ENCODE measurements at regions not wholly inside any gene's neighbourhood (a gene's known extent, or its start where the extent isn't known, plus 50 kb on each side); places are given as distances from the start of the nearest gene placed in this dataset.
"Not testable (repeated sequence)": the region's sequence is repeated elsewhere in the genome, so short reads cannot be mapped to it uniquely, and the experiment has no call there.

DNA sequence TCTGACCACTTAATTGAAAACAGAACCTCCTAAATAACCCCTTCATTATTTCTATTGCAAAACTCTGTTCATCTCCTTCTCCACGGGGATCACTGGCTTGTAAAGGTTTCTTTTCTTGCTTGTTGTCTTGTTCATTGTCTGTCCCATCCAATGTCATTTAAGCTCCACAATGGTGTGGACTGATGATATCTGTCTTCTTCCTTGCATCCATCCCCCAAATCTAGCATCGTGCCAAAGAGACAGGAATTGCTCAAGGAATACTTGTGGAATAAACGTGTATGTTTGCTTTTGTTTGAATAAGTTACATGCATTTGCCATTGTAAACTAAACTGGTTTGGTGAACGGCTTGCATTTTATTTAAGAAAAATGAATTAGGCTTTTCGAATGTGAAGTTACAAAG is 306.8 kb upstream of the POM121L12 start:
- POLR2A ChIA-PET; H3K4me1 ChIP-seq (ENCODE audit: control insufficient read depth, insufficient read depth, low read length); H3K9me3 ChIP-seq (ENCODE audit: control insufficient read depth, insufficient read depth, low read depth, low read length); CTCF ChIA-PET; H3K4me3 ChIP-seq (ENCODE audit: low read depth, low read length); H3K36me3 ChIP-seq (ENCODE audit: control insufficient read depth in 2 of 2, insufficient read depth in 1 of 2, low read length in 2 of 2); H3K27ac ChIP-seq (ENCODE audit: extremely low read depth, low read depth, low read length): not testable (repeated sequence)

DNA sequence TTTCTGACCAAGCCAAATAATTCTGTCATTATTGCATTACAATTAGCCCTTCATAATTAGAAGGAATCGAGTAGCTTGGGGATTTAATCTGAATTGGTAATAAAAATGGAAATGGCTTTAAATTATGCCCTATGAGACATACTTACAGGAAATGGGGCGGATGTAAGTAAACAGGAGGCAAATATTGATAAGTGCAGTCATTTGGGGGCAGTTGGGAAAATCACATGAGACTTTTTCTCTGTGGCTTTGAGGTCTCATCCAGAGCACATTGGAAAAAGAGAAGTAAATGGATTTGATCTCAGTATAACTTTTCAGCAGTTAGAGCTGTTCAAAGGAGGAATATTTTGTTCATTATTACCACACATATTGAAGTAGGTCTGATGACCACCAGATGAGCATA is 307.8 kb upstream of the POM121L12 start:
- Histone ChIP-seq H3K4me3 (ENCODE audit: low read depth, low read length) (no peak overlapping the region), H3K9me3 (ENCODE audit: control insufficient read depth, insufficient read depth, low read depth, low read length) (no peaks in the 10 kb centered on the region), H3K27ac (ENCODE audit: extremely low read depth, low read depth, low read length) (no peak overlapping the region), H3K36me3 (ENCODE audit: control insufficient read depth in 2 of 2, insufficient read depth in 1 of 2, low read length in 2 of 2) (no peaks in the 10 kb centered on the region), H3K4me1 (ENCODE audit: control insufficient read depth, insufficient read depth, low read length) (no peaks in the 10 kb centered on the region)
- TF ChIP-seq, protein P1, sequence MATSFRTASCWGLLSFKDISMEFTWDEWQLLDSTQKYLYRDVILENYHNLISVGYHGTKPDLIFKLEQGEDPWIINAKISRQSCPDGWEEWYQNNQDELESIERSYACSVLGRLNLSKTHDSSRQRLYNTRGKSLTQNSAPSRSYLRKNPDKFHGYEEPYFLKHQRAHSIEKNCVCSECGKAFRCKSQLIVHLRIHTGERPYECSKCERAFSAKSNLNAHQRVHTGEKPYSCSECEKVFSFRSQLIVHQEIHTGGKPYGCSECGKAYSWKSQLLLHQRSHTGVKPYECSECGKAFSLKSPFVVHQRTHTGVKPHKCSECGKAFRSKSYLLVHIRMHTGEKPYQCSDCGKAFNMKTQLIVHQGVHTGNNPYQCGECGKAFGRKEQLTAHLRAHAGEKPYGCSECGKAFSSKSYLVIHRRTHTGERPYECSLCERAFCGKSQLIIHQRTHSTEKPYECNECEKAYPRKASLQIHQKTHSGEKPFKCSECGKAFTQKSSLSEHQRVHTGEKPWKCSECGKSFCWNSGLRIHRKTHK (tag by site-specific recombination; IDR thresholded peaks at IDR 0.05): no peak
- no peak for TF ChIP-seq ZNF404 (tag by site-specific recombination; IDR thresholded peaks at IDR 0.05)
- no peak for TF ChIP-seq KLF8 (tag by site-specific recombination; IDR thresholded peaks at IDR 0.05)
- no peak for TF ChIP-seq ZNF37A (tag by site-specific recombination; IDR thresholded peaks at IDR 0.05)
- CTCF ChIA-PET: no interaction called here
- POLR2A ChIA-PET: no interaction called here

DNA sequence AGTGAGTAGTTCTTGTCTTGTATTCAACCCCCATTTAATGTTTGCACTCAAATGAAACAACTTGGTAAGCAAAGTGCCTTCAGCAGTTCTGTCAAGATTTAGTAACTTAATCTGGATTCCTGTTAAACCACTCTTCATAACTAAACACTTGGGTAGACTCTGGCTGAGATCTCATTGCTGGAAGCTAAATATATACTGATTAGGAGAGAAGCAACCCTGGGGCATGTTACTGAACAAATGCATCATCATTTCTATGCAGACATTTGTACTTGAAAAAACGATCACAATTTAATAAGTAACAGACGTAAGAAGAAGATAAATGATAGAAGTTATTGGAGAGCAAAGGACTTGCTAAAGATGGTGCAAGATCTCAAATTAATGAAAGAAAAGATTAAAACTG is 308.4 kb upstream of the POM121L12 start:
- no peak for TF ChIP-seq ZNF2 (tag by site-specific recombination; IDR thresholded peaks at IDR 0.05)
- TF ChIP-seq IKZF3 (tag by site-specific recombination; IDR thresholded peaks at IDR 0.05): no peak
- TF ChIP-seq ZNF621 (tag by site-specific recombination; IDR thresholded peaks at IDR 0.05): no peak
- Histone ChIP-seq H3K27ac (ENCODE audit: extremely low read depth, low read depth, low read length) (no peak overlapping the region), H3K9me3 (ENCODE audit: control insufficient read depth, insufficient read depth, low read depth, low read length) (no peaks in the 10 kb centered on the region), H3K4me1 (ENCODE audit: control insufficient read depth, insufficient read depth, low read length) (no peaks in the 10 kb centered on the region), H3K4me3 (ENCODE audit: low read depth, low read length) (no peak overlapping the region), H3K36me3 (ENCODE audit: control insufficient read depth in 2 of 2, insufficient read depth in 1 of 2, low read length in 2 of 2) (no peaks in the 10 kb centered on the region)
- ChIA-PET POLR2A (no interaction called here), CTCF (no interaction called here)

DNA sequence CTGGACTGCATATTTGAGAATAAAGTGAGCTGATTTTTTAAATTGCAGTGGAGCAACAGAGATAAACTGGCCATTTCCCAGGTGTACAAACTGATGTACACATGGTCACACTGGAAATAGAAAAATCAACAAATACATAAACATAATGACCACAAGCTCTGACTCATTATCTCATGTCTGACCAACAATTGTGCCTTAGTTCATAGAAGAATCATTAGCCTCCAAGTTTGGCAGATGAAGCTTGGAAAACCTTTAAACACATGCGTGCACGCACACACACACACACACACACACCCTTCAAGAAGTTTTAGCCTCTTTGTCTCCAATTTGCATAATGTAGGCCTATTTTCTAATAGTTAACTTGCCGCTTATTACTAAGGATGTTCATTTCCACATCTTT is 308.9 kb upstream of the POM121L12 start:
- POLR2A ChIA-PET: no interaction called here
- Histone ChIP-seq H3K9me3 (ENCODE audit: control insufficient read depth, insufficient read depth, low read depth, low read length) (no peaks in the 10 kb centered on the region), H3K4me1 (ENCODE audit: control insufficient read depth, insufficient read depth, low read length) (no peaks in the 10 kb centered on the region), H3K36me3 (ENCODE audit: control insufficient read depth in 2 of 2, insufficient read depth in 1 of 2, low read length in 2 of 2) (no peaks in the 10 kb centered on the region), H3K4me3 (ENCODE audit: low read depth, low read length) (no peak overlapping the region), H3K27ac (ENCODE audit: extremely low read depth, low read depth, low read length) (no peak overlapping the region)
- TF ChIP-seq GLIS2 (tag by site-specific recombination; IDR thresholded peaks at IDR 0.05) (no peak), ZNF785 (tag by site-specific recombination; IDR thresholded peaks at IDR 0.05) (no peak), ZNF248 (tag by site-specific recombination; IDR thresholded peaks at IDR 0.05) (no peak), ZNF211 (tag by site-specific recombination; IDR thresholded peaks at IDR 0.05; ENCODE audit: low read depth) (no peak), ZNF416 (tag by site-specific recombination; IDR thresholded peaks at IDR 0.05) (no peak), HOXA7 (CRISPR knock-in tag; IDR thresholded peaks at IDR 0.05; ENCODE audit: borderline replicate concordance) (no peak), ZBTB17 (tag by site-specific recombination; IDR thresholded peaks at IDR 0.05) (no peak), SETDB1 (IDR thresholded peaks at IDR 0.05; ENCODE audit: insufficient read length, low read length) (no peak), ZNF76 (tag by site-specific recombination; IDR thresholded peaks at IDR 0.05; ENCODE audit: borderline replicate concordance, low read depth) (no peak), ZNF335 (tag by site-specific recombination; conservative IDR thresholded peaks at IDR 0.05) (no peak), ZNF544 (tag by site-specific recombination; IDR thresholded peaks at IDR 0.05) (no peak), ZNF664 (tag by site-specific recombination; IDR thresholded peaks at IDR 0.05) (no peak), ZBTB21 (tag by site-specific recombination; IDR thresholded peaks at IDR 0.05) (no peak), ZNF239 (tag by site-specific recombination; IDR thresholded peaks at IDR 0.05) (no peak), ZNF677 (tag by site-specific recombination; IDR thresholded peaks at IDR 0.05) (no peak), ZNF394 (tag by site-specific recombination; IDR thresholded peaks at IDR 0.05; ENCODE audit: borderline replicate concordance) (no peak)
- TF ChIP-seq, protein P2, sequence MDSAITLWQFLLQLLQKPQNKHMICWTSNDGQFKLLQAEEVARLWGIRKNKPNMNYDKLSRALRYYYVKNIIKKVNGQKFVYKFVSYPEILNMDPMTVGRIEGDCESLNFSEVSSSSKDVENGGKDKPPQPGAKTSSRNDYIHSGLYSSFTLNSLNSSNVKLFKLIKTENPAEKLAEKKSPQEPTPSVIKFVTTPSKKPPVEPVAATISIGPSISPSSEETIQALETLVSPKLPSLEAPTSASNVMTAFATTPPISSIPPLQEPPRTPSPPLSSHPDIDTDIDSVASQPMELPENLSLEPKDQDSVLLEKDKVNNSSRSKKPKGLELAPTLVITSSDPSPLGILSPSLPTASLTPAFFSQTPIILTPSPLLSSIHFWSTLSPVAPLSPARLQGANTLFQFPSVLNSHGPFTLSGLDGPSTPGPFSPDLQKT (IDR thresholded peaks at IDR 0.05; ENCODE audit: borderline replicate concordance, low read depth, low read length): no peak
- TF ChIP-seq, protein P3, sequence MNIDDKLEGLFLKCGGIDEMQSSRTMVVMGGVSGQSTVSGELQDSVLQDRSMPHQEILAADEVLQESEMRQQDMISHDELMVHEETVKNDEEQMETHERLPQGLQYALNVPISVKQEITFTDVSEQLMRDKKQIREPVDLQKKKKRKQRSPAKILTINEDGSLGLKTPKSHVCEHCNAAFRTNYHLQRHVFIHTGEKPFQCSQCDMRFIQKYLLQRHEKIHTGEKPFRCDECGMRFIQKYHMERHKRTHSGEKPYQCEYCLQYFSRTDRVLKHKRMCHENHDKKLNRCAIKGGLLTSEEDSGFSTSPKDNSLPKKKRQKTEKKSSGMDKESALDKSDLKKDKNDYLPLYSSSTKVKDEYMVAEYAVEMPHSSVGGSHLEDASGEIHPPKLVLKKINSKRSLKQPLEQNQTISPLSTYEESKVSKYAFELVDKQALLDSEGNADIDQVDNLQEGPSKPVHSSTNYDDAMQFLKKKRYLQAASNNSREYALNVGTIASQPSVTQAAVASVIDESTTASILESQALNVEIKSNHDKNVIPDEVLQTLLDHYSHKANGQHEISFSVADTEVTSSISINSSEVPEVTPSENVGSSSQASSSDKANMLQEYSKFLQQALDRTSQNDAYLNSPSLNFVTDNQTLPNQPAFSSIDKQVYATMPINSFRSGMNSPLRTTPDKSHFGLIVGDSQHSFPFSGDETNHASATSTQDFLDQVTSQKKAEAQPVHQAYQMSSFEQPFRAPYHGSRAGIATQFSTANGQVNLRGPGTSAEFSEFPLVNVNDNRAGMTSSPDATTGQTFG (tag by site-specific recombination; IDR thresholded peaks at IDR 0.05; ENCODE audit: borderline replicate concordance): no peak
- CTCF ChIA-PET: no interaction called here

Data from HEK293 (cell line).